ENCODE measurements at regions not wholly inside any gene's neighbourhood (a gene's known extent, or its start where the extent isn't known, plus 50 kb on each side); places are given as distances from the start of the nearest gene placed in this dataset.

- Histone ChIP-seq H3K4me2 (no peak overlapping the region), H4K20me1 (ENCODE audit: insufficient read depth, poor library complexity, severe bottlenecking) (no peaks in the 10 kb centered on the region), H3K4me3 (no peak overlapping the region), H3K9me3 (ENCODE audit: low read depth) (no peaks in the 10 kb centered on the region), H2AFZ (no peak overlapping the region), H3K4me1 (ENCODE audit: insufficient read depth) (no peaks in the 10 kb centered on the region), H3K27me3 (no peaks in the 10 kb centered on the region), H3K27ac (no peak overlapping the region), H3K79me2 (no peaks in the 10 kb centered on the region), H3K9me2 (replicated peaks; ENCODE audit: insufficient read depth) (no peaks in the 10 kb centered on the region), H3K36me3 (replicated peaks; ENCODE audit: insufficient read depth, low read depth) (no peaks in the 10 kb centered on the region)
- no peak for DNase-seq (ENCODE audit: low spot score)
- 76% methylated on average over 3 of the region's 3 CpGs for WGBS (ENCODE audit: low lambda C conversion rate, missing lambda C conversion rate)
- no peak for TF ChIP-seq EZH2phosphoT487 (IDR thresholded peaks at IDR 0.05; ENCODE audit: low read depth, severe bottlenecking, unreplicated experiment)
- no peak for TF ChIP-seq EZH2 (IDR thresholded peaks at IDR 0.05; ENCODE audit: borderline replicate concordance)
- TF ChIP-seq, protein P1, sequence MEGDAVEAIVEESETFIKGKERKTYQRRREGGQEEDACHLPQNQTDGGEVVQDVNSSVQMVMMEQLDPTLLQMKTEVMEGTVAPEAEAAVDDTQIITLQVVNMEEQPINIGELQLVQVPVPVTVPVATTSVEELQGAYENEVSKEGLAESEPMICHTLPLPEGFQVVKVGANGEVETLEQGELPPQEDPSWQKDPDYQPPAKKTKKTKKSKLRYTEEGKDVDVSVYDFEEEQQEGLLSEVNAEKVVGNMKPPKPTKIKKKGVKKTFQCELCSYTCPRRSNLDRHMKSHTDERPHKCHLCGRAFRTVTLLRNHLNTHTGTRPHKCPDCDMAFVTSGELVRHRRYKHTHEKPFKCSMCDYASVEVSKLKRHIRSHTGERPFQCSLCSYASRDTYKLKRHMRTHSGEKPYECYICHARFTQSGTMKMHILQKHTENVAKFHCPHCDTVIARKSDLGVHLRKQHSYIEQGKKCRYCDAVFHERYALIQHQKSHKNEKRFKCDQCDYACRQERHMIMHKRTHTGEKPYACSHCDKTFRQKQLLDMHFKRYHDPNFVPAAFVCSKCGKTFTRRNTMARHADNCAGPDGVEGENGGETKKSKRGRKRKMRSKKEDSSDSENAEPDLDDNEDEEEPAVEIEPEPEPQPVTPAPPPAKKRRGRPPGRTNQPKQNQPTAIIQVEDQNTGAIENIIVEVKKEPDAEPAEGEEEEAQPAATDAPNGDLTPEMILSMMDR (IDR thresholded peaks at IDR 0.05; ENCODE audit: poor library complexity), result no peak
Observed at GRCh38 chr1:58363585-58363984, 182.9 kb downstream of the OMA1 start.

DNA sequence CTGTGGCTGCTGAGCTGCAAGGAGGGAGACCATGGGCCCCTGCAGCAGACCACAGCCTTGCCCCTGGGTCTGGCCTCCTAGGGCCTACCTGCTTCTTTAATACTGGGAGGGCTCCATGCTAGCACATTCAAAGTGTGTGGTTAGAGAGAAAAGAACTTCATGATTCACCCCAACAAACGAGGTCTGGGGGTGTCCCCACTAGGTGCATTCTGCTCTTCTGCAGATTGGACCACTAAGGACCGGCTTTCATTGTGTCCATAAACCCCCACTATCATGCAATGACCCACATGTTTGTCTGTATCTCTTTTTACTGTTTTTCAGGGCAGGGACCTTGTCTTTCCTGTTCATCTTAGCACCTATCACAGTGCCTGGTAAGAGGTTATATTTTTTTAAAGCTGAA, 185.4 kb downstream of the OMA1 start:
- no peaks in the 10 kb centered on the region for H3K4me1 ChIP-seq (ENCODE audit: insufficient read depth)
- no peak overlapping the region for H3K4me3 ChIP-seq
- no peaks in the 10 kb centered on the region for H3K9me3 ChIP-seq (ENCODE audit: low read depth)
- DNase-seq (ENCODE audit: low spot score), result no peak
- no peak for TF ChIP-seq EZH2phosphoT487 (IDR thresholded peaks at IDR 0.05; ENCODE audit: low read depth, severe bottlenecking, unreplicated experiment)
- H3K27me3 ChIP-seq, result no peaks in the 10 kb centered on the region
- H3K4me2 ChIP-seq, result no peak overlapping the region
- H3K36me3 ChIP-seq (replicated peaks; ENCODE audit: insufficient read depth, low read depth), result no peaks in the 10 kb centered on the region
- H2AFZ ChIP-seq, result no peak overlapping the region
- WGBS (ENCODE audit: low lambda C conversion rate, missing lambda C conversion rate), result 64% methylated on average over 2 of the region's 2 CpGs
- no peaks in the 10 kb centered on the region for H4K20me1 ChIP-seq (ENCODE audit: insufficient read depth, poor library complexity, severe bottlenecking)
- no peaks in the 10 kb centered on the region for H3K9me2 ChIP-seq (replicated peaks; ENCODE audit: insufficient read depth)
- H3K79me2 ChIP-seq, result no peaks in the 10 kb centered on the region
- H3K27ac ChIP-seq, result no peak overlapping the region

GRCh38 chr1:58358346-58358745, 188.2 kb downstream of the OMA1 start:
- TF ChIP-seq EZH2phosphoT487 (IDR thresholded peaks at IDR 0.05; ENCODE audit: low read depth, severe bottlenecking, unreplicated experiment) (no peak), EZH2 (IDR thresholded peaks at IDR 0.05; ENCODE audit: borderline replicate concordance) (no peak)
- TF ChIP-seq, protein P1 (IDR thresholded peaks at IDR 0.05; ENCODE audit: poor library complexity), result no peak
- H3K36me3 ChIP-seq (replicated peaks; ENCODE audit: insufficient read depth, low read depth), result no peaks in the 10 kb centered on the region
- H3K9me3 ChIP-seq (ENCODE audit: low read depth), result no peaks in the 10 kb centered on the region
- H3K79me2 ChIP-seq, result no peaks in the 10 kb centered on the region
- H3K27ac ChIP-seq, result no peak overlapping the region
- no peak overlapping the region for H3K4me3 ChIP-seq
- whole genome bisulfite sequencing (ENCODE audit: low lambda C conversion rate, missing lambda C conversion rate), result 33% methylated on average over 4 of the region's 4 CpGs
- no peaks in the 10 kb centered on the region for H3K9me2 ChIP-seq (replicated peaks; ENCODE audit: insufficient read depth)
- no peak overlapping the region for H3K4me2 ChIP-seq
- no peaks in the 10 kb centered on the region for H3K4me1 ChIP-seq (ENCODE audit: insufficient read depth)
- no peaks in the 10 kb centered on the region for H4K20me1 ChIP-seq (ENCODE audit: insufficient read depth, poor library complexity, severe bottlenecking)
- H2AFZ ChIP-seq, result no peak overlapping the region
- DNase-seq (ENCODE audit: low spot score), result peak; percentile 16
- H3K27me3 ChIP-seq, result no peaks in the 10 kb centered on the region

- H3K79me2 ChIP-seq, result no peaks in the 10 kb centered on the region
- TF ChIP-seq, protein P1 (IDR thresholded peaks at IDR 0.05; ENCODE audit: poor library complexity), result no peak
- TF ChIP-seq EZH2 (IDR thresholded peaks at IDR 0.05; ENCODE audit: borderline replicate concordance) (no peak), EZH2phosphoT487 (IDR thresholded peaks at IDR 0.05; ENCODE audit: low read depth, severe bottlenecking, unreplicated experiment) (no peak)
- H3K4me3 ChIP-seq, result no peak overlapping the region
- no peaks in the 10 kb centered on the region for H3K9me3 ChIP-seq (ENCODE audit: low read depth)
- no peaks in the 10 kb centered on the region for H3K36me3 ChIP-seq (replicated peaks; ENCODE audit: insufficient read depth, low read depth)
- no peaks in the 10 kb centered on the region for H4K20me1 ChIP-seq (ENCODE audit: insufficient read depth, poor library complexity, severe bottlenecking)
- H3K9me2 ChIP-seq (replicated peaks; ENCODE audit: insufficient read depth), result no peaks in the 10 kb centered on the region
- H3K4me1 ChIP-seq (ENCODE audit: insufficient read depth), result no peaks in the 10 kb centered on the region
- no peaks in the 10 kb centered on the region for H3K27me3 ChIP-seq
- no peak for DNase-seq (ENCODE audit: low spot score)
- 82% methylated on average over 2 of the region's 2 CpGs for WGBS (ENCODE audit: low lambda C conversion rate, missing lambda C conversion rate)
- H3K27ac ChIP-seq, result no peak overlapping the region
- no peak overlapping the region for H3K4me2 ChIP-seq
- no peak overlapping the region for H2AFZ ChIP-seq
Observed at GRCh38 chr1:58356402-58356801, 190.1 kb downstream of the OMA1 start.
